ENCODE measurements at regions not wholly inside any gene's neighbourhood (a gene's known extent, or its start where the extent isn't known, plus 50 kb on each side); places are given as distances from the start of the nearest gene placed in this dataset.

DNA sequence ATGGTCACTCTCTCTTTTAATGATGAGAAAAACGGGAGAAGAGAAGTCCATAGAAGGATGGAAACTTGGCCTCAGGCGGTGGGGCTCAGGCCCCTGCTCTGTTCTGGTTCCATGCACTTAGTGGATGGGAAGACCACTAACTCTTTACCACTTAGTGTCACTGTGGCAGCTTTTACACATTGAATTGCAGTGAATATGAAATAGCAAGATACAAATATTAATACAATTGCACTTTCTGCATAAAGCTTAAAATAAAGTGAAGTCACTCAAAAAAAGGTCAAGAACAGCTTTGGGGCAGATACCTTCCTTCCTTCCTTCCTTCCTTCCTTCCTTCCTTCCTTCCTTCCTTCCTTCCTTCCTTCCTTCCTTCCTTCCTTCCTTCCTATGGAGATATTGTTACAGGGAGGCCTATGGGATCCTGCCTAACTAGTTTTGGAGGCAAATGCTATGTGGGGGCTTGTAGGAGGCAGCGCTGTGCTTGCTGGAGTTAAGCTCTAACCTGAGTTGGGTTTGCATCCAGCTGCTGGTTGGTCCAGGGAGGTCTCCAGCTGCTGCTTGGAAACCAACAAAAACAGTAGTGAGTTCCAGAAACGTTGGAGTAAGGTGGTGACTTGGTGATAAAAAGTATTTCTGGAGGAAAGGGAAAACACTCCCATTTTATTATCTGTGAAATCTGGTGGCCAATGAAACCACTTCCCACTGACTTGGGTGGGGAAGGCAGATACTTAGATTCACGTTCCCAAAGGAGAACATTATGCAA is 62.3 kb upstream of the NKX2-2 start:
- no peak for FAIRE-seq

DNA sequence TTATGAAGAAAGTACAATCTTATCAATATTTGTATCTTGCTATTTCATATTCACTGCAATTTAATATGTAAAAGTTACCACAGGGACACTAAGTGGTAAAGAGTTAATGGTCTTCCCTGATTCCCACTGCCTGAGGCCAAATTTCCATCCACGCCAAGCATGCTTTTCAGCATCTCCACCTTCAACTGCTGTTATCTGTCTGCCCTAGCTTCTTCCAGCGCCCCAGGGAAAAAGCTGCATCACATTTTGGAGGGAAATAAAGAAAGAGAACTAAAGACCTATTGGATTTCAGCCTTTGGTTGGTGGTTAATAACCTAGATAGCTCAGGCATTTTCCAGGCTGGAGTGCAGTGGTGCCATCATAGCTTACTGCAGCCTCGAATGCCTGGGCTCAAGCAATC is 61.3 kb upstream of the NKX2-2 start:
- no peak for FAIRE-seq

DNA sequence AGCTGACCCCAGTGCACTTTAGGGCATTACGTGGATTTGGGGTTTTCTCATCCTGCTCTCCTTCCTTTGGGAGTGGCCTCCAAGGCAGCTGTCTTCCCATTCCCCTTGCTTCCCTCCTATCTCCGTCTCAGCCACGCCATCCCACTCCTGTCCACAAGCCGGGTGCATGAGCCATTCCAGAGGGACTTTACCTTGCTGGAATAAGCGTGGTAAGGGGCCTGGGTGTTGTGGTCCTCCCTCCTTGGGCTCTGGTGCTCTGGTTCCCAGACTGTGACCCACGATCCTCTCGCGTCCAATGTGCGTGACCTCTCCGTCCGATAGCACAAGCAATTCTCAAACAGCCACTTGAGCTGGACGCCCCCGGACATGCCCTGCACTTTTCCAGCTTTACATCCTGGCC is 60.6 kb upstream of the NKX2-2 start:
- FAIRE-seq, result no peak

DNA sequence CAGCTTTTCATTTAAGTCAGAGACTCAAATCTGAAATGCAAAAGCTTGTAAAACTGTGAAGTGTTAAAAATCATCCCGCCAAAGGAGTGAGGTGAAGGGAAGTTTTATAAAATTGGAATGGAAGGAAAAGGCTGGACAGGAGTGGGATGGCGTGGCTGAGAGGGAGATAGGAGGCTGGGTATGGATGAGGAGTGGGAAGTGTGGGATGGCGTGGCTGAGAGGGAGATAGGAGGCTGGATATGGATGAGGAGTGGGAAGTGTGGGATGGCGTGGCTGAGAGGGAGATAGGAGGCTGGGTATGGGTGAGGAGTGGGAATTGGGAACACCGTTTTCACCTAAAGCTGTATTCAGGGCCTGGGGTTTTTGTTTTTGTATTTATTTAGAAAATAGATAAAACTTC is 59.4 kb upstream of the NKX2-2 start:
- no peak for FAIRE-seq

DNA sequence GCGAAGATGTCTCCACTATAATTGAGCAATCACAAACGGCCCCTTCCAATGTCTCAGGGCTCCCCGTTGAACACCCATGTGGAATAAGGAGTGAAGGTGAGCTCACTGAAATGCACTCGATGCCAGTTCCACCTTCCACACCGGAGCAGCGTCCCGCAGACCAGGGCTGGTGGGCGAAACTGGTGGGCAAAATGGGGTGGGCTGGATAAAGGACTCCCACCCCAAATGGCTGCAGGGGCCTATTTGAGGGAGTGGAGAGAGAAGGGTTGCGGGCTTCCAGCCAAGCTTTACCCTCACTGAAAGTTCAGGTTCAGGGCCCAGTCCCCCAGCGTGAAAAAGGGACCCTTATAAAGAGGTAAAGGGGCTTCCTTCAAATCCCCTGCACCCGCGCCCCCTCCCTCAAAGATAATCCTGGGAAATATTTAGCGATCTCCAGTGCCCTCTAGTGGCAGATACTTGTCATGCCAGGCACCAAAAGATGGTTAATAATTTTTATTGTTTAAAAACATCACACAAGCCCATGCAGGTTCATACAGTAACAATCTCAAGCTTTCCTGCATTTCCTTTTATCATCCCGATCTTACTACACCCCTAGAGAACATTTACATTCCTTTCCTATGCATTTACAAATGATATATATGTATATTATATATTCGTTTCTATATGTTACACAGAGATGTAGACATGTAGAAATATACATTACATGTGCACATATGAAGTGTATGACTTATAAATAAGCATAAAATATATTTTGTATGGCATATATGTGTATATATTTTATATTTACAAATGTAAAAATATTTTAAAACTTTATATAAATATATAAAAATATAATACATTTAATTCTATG is 58.2 kb upstream of the NKX2-2 start:
- FAIRE-seq, result peak; percentile 63

DNA sequence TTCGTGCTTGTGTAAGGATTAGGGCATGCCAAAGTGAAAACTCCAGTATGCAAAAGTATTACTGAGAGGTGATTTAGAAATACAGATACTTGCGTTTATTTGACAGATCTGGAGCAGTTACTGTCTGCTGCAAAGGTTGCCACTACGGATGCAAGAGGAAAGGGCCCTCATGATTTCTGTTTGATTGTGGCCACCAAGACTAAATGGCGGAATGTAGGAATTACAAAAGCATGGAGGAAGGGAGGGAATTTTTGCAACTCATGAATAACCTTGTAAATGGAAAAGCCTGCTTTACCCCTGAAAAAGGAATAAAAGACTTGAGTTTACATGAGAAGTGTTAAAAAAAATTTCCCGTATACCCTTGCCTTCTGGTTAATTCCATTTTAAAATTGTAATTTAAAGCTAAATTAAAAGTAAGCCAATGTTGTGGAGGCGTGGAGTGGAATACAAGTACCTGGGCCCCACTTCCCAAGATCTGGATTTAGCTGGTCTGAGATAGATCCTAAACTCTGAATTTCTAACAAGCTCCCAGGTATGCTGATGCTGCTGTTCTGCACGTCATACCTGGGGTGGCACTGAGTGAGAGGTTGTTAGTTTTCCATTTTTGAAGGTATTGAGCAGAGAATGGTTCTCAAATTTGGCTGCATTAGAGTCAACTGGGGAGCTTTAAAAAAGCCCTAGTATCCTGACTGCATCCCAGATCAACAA is 56.6 kb upstream of the NKX2-2 start:
- FAIRE-seq, result no peak

DNA sequence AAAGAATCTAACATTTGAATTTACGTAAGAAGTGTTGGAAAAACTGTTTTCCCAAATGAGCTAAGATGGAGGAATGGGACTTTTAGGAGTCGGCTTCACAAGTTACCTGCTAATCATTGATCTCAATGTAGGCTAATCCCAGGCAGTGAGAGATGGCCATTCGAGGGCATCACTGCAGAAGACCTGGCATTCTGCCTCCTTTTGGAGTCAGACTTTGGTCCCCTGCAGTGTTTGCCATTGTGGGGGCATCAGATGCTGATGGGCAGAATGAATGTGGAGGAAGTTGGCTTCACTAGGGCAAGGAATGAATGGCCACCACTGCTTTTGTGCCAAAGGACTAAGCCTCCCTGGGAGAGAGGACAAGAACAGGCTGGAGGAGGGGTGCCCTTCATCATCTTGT is 55.7 kb upstream of the NKX2-2 start:
- no peak for FAIRE-seq

DNA sequence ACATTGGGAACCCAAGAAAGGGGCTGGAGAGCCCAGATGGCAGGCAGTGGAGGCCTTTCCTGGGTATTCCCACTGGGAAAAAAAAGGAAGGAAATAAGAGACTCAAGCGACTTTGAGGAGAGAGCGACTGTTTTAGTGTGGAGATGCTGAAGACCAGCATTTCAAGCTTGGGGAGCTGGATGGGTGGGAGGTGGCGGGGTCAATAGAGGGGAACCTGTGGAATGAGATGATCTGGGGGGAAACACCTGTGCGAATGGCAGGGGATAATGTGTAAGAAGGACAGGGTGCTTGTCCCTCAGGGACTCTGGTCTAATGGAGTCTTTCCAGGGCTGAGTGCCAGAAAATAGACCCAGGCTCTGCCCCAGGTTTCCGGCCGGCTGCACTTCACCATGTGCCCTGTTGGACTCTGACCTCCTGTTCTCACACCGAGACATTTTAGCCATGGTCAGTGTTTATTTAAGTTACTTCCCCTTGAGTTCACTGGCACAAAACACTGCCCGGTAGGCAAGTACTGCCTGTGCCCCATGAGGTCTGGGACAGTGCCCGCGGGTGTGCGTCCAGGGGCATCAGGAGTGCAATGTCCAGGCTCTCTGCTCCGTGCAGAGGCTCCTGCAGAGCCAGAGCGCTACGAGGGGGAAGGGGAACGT is 50.4 kb upstream of the NKX2-2 start:
- FAIRE-seq, result no peak
